HG02759 (cell line): ENCODE measurements at regions not wholly inside any gene's neighbourhood (a gene's known extent, or its start where the extent isn't known, plus 50 kb on each side); places are given as distances from the start of the nearest gene placed in this dataset.
"Not testable (repeated sequence)": the region's sequence is repeated elsewhere in the genome, so short reads cannot be mapped to it uniquely, and the experiment has no call there.

Source experiments
- ATAC-seq: cut with Tn5 transposase; IDR thresholded peaks from one replicate; pipeline ENCODE4 v1.9.1; 2021; ENCODE audit warnings: mild to moderate bottlenecking, moderate library complexity; ENCODE audit not compliant: unreplicated experiment

DNA sequence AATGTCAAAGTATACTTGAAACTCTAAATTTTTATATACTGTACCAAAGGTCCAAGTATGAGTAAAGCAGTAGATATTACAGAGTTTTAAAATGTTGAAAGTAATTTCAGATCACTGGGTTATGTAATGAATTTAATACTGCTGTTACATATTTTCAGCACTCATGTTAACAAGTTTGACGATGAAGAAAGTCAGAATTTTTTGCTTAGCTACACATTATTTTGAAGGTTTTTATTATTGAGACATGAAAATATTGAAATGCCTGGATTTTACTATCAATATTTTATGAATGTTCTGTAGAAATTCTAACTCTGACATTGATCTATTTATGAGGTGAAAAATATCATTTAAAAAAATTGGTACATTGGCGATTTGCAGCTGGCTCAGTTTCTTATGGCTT lies 1030.3 kb downstream of the FSCB start:
- no peak for ATAC-seq

DNA sequence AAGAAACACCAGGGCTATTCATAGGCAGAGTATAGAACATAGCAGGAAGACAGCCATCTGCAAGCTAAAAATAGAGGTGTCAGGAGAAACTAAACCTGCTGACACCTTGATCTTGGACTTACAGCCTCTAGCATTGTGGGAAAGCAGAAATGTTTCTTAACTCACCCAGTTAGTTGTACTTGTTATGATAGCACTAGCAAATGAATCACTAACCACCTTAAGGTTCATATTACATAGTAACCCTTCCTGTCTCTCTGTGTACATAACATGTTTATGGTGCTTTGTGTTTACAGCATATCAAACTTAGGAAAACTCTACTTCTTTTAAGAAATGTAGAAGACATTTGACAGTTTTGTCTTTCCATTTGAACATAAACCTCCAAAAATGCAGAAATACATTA lies 1031.3 kb downstream of the FSCB start:
- no peak for ATAC-seq

DNA sequence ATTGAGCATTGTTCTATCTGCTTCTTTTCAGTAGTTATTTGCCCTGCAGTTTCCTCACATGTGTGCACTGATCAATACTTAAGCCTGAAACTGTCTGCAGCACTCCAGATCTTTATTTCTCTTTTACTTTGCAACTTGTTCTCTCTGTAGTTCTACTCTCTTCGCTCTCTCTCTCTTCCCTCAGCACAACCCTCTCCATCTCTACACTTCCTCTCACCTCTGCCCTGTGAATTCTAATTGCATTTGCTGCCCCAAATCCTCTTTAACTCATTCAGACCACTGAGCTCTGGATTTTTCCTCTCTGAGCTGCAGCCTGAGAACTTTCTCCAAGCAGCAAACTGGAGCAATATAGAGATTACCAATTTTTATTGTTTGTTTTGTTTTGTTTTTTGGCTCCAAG lies 1035.5 kb downstream of the FSCB start:
- no peak for ATAC-seq

DNA sequence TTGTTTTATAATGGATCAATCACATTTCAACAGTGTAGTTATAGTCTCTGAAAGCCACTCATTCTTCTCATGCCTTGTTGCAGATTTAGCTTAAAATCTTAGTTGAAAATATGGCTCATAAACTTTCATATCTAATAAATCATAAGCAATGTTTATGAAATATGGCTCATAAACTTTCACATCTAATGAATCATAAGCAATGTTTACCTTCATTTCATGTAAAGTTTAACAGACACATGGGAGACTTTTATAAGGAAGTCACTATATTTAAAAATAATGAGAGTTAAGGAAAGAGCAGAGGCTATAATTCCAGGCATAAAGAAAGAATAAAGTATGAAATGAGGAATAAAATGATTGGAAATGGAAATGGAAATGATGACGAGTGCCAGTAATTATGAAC lies 1042.1 kb downstream of the FSCB start:
- no peak for ATAC-seq

DNA sequence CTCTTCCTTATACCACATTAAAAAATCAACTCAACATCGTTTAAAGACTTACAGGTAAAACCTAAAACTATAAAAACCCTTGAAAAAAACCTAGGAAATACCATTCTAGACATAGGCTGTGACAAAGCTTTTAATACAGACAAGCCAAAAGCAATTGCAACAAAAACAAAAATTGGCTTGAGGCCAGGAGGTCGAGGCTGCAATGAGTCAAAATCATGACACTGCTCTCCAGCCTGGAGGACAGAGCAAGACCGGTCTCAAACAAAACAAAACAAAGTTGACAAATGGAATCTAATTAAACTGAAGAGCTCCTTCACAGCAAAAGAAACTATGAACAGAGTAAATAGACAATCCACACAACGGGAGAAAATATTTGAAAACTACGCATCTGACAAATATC lies 1057.8 kb downstream of the FSCB start:
- ATAC-seq, result no peak

DNA sequence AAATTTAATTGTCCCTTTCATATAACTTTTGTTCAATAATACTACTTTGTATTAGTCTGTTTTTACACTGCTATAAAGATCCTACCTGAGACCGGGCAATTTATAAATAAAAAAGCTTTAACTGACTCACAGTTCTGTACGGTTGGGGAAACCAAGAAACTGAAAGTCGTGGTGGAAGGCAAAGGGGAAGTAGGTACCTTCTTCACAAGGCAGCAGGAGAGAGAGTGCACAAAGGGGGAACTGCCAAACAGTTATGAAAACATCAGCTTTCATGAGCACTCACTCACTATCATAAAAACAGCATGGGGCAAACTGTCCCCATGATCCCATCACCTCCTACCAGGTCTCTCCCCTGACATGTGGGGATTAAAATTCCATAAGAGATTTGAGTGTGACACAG lies 1069.0 kb downstream of the FSCB start:
- ATAC-seq, result no peak

DNA sequence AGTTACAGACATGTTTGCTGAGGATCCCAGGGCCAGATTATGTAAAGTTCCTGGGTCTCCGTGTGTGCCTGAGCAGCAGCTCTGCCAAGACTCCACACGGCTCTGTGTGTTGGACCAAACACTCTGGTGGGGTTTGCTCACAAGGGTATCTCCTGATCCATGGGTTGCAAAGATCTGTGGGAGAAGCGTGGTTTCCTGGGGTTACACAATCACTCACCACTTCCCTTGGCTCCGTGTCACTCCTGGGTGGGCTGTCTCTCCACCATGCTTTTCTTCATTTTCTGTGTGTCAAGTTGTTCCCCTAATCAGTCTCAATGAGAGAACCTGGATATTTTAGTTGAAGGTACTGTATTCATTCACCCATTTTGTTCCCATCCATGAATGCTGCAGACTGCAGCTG lies 1088.8 kb downstream of the FSCB start:
- no peak for ATAC-seq

DNA sequence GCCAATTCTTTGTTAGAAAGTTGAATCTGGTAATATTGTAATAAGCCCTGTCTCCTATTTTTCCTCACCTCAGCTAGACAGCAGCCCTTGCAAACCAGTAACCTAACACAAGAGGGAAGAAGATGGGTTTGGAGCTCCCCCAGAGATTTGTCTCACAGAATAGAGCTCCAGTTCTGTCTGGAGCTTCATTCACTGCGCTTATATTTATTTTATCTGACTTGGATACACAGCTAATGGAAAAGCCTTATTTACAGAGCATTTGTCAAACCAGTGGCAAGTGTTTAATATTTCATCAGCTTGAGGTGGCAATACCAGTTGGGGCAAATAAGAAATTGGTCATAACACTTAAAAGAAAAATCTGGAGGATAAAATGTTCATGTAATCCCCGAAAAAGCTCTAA lies 1094.0 kb downstream of the FSCB start:
- no peak for ATAC-seq

DNA sequence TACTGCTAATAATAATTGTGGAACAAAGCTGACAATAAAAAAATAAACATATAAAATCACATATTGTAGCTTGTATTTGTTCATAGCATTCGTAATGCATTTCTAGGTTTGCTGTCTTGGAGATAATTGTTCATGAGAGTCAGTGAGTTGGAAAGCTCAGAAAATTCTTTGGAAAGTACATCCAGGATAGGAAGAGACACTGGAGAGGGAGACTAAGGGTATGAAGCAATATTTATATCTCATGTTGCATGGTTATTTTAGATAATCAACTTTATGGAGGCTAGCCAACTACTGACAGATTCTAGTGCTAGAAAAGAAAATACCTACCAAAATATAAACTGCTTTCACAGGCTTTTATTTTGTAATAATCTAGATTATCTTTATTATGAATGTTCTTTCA lies 1095.2 kb downstream of the FSCB start:
- ATAC-seq, result no peak

DNA sequence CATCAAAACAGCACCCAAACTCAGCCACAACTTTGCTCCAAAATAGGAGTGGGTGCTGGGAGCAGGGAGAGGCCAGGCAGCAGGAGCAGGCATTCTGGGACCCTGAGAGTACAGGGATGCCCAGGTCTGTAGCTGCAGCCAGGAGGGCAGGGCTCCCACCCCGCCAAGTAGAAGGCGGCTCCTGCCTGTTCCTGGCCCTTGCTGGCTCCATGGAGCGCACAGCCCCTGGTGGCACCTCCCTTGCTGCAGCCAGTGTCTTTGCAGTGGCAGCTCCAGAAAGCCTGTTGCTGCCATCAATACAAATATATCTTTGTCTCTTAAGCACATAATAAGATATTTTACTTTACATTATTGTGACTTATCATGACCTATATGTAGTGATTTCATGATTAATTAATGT lies 1096.5 kb downstream of the FSCB start:
- ATAC-seq, result no peak

DNA sequence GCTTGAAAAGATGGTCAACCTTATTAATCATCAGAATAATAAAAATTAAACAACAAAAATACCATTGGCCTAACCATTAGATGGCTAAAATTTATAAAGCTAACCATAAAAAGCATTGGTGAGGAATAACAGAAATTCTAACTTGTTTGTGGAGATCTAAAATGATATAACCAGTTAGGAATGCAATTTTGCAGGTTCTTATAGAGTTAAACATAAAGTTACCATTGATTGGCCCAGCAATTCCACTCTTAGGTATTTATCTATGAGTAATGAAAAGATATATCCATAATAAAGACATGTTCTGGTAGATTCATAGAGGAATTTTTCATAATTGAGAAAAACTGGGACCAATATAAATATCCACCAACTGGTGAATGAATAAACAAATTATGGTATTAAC lies 1098.6 kb downstream of the FSCB start:
- no peak for ATAC-seq

DNA sequence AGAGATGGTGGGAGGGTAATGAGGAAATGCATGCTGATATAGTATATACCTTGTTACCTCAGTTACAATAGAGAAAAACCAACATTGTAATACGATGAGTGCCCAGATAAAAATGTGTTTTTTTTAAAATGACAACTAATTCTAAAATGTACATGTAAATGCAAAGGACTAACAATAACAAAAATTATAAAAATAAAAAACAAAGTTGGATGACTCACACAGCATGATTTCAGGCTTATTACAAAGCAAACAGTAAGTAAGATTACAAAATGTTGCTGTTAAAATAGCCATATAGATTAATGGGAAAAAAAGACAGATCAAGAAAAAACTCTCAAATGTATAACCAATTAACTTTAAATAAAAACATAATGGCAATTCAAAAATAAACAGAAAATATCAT lies 1099.4 kb downstream of the FSCB start:
- no peak for ATAC-seq

DNA sequence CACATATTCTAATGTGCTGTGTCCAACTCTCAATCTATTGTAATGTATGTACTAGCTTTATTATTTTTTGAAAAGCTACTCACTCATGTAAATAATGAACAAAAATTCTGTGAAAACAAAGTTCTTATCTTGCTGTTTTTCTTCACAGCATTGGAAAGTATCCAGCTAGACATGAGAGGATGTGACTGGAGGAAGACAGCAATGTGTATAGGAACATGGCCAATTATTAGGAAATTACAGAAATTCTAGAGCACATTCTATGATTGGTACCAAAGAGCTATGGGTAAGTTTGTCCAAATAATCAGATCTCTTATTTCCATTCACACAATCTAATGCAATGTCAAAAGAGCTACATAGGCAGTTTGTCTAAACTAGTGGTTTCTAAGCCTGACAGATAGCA lies 1100.2 kb downstream of the FSCB start:
- ATAC-seq, result no peak

DNA sequence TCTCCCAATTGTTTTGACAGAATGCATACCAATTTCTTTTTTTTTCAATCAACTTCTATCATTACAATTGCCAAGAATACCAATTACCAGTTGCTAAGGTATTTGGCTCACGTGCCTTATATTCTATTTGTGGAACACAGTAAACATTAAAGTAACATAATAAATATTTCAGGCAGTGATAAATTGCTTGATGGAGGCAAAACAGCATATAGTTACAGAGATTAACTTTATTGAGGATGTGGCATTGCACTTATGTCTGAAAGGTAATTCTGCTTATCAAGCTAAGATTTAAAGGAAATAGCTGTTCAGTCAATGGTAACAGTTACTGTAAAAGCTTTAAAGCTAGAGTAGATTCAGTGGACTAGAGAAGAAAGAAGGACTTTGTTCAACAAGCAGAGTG lies 1107.8 kb downstream of the FSCB start:
- ATAC-seq, result no peak

DNA sequence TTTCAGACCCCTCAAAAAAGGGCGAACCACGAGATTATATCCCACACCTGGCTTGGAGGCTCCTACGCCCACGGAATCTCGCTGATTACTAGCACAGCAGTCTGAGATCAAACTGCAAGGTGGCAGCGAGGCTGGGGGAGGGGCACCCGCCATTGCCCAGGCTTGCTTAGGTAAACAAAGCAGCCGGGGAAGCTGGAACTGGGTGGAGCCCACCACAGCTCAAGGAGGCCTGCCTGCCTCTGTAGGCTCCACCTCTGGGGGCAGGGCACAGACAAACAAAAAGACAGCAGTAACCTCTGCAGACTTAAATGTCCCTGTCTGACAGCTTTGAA lies 1136.6 kb downstream of the FSCB start:
- not testable (repeated sequence) for ATAC-seq

DNA sequence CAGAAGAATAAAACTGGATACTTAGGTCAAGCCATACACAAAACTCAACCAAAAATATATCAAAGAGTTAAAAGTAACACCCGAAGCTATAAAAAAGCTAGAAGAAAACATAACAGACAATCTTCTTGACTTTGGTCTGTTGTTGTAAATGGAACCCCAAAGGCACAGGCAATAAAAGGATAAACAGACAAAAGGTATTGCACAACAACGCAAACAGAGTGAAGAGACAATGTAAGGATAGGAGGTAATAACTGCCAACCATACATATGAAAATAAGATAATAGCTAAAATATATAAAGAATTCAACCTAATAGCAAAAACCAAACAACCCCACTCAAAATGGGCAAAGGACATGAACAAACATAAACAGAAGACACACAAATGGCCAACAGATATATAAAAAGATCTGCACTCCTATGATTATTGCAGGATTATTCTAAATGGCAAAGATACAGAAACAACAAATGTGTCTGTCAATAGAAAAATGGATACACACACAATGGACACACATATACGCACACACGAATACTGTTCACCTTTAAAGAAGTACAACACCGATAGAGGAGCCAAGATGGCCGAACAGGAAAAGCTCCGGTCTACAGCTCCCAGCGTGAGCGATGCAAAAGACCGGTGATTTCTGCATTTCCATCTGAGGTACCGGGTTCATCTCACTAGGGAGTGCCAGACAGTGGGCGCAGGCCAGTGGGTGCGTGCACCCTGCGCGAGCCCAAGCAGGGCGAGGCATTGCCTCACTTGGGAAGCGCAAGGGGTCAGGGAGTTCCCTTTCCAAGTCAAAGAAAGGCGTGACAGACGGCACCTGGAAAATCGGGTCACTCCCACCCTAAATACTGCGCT lies 1137.1 kb downstream of the FSCB start:
- no peak for ATAC-seq

DNA sequence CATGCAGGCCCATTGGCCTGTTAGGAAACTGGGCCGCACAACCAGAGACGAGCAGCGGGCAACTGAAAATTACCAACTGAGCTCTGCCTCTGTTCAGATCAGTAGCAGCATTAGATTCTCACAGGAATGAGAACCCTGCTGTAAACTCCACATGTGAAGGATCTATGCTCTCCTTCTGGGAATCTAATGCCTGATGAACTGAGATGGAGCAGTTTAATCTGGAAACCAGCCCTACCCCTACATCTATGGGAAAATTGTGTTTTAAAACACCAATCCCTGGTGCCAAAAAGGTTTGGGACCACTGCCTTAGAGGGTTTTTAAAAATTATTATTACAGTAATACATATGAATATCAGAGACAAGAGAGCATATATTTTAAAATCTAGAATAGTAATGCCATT lies 1144.5 kb downstream of the FSCB start:
- no peak for ATAC-seq

DNA sequence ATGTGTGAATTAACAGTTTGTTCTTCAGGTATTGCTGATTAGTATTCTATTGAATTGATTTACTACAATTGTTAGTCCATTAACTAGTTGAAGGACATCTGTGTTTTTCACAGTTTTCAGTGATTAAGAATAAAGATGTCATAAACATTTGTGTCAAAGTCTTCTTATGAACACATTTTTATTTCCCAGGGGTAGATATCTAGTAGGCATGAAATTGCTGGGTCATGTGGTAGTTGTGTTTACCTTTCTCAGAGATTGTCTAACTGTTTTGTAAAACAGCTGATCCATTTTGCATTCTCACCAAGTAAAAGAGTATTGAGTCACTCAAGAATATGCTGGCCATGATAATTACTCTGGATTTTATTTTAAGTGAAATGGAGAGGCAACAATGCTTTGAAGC lies 1145.3 kb downstream of the FSCB start:
- no peak for ATAC-seq

DNA sequence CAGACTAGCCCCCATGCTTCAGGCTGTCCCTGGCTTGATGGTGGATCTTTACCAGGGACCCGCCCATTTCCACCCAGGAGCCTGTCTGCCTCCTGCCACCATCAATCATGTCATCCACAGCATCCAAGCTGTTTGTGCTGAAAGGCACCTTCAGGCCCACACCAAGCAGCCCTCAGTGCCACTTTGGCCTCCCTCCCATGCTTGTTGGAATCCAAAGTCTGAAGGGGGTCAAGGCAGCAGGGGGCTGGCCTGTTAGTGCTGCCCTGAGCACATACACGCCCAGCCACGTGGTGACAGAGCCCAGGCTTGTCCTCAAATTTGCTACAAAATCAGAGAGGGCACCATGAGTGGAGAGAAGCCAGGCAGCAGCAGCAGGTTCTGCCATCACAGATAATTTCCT lies 1146.8 kb downstream of the FSCB start:
- no peak for ATAC-seq

DNA sequence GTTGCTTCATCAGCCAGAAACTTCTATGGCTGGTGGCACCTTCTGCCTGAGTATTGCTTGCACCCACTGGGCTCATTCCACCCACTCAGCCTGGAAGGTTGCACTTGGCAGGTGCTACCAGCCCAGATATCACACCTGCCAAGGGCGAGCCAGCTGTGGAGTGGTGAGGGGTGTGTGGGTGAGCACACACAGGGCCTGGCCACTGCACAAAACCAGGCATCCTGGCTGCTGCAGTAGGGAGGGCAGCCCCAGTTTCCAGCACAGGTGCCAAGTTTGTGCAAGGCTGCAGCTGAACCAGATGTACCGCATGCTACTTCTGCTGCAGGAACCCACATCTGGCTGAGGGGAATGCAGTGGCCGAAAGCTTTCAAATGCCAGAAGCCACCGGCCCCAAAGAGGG lies 1147.8 kb downstream of the FSCB start:
- ATAC-seq, result no peak

DNA sequence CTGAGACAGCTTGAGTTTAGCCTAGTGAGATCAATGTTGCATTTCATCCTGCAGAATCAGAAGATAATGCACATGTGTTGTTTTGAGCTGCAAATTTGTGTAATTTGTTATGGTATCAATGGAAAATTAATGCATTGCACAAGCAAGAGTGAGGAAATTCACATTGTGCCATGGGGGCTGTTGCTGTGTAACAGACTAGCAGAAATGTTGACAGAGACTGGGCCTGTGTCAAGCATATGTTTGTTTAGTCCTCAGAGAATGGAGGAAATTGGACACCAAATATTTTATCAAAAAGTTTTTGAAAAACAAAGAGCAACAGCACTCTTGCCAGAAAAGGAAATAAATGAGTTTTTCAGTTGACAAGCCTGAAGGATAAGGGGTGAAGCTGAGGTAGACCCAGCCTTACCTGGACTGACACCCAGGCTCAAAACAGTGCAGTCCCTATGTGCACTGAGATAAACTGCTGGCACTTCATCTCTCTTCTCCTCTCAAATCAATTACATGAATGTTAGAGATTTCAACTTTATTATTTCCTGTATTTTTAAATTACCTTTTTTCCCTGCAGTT lies 1150.0 kb downstream of the FSCB start:
- no peak for ATAC-seq

DNA sequence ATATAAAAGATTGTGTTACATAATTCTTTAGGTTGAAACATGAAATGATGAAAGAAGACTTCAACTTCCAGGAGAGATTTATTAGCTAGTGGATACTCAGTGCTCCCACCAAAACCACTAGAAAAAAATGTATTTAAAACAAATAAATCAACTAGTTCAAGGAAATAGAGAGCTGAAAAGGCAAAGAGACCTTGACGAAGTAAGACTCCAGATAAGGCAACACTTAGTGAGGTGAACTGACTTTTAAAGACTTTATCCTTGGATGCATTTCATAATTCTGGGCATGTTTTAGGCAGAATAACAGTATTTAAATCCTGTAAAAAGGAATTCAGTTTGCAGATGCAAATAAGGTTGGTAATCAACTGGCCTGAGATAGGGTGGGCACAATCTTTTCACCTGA lies 1150.7 kb downstream of the FSCB start:
- no peak for ATAC-seq

DNA sequence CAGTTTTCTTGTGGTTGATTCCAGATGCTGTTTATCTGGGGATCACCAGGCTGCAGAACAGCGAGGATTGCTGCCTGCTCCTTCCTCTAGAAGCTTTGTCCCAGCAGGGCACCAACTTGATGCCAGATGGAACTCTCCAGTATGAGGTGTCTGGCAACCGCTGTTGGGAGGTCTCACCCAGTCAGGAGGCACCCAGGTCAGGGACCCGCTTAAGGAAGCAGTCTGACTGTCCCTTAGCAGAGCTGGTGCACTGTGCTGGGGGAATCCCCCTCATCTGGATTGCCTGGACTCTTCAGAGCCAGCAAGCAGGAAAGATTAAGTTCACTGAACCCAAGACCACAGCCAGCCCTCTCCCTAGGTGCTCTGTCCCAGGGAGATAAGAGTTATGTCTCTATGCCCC lies 1165.2 kb downstream of the FSCB start:
- ATAC-seq, result no peak
